Activated T-helper 1 cell treated with anti-CD3 and anti-CD28 coated beads, Interleukin-12 subunit alpha, Interleukin-12 subunit beta, Interleukin-2, Interleukin-4 antibody, amounts not matched to agents 30 ng/mL and 10 ng/mL and 1 ng/mL, durations not matched to agents 14 hours and 24 hours and 36 hours (primary cell): ENCODE measurements at regions not wholly inside any gene's neighbourhood (a gene's known extent, or its start where the extent isn't known, plus 50 kb on each side); places are given as distances from the start of the nearest gene placed in this dataset.

Experiments used
- DNase-seq: peaks from one replicate; pipeline ENCODE4 v3.0.0; 2021; ENCODE audit warnings: low spot score
- H3K27ac Mint-ChIP-seq: one replicate; pipeline ENCODE4 v1.8.0; 2021; ENCODE audit warnings: mild to moderate bottlenecking, mixed read lengths
- H3K27me3 Mint-ChIP-seq: one replicate; pipeline ENCODE4 v1.8.0; 2022; ENCODE audit warnings: mild to moderate bottlenecking, moderate library complexity, mixed read lengths; ENCODE audit not compliant: insufficient read depth
- H3K36me3 Mint-ChIP-seq: one replicate; pipeline ENCODE4 v1.8.0; 2021; ENCODE audit warnings: low read depth, mixed read lengths
- H3K4me1 Mint-ChIP-seq: one replicate; pipeline ENCODE4 v1.8.0; 2021; ENCODE audit warnings: low read depth, mixed read lengths
- H3K4me3 Mint-ChIP-seq: one replicate; pipeline ENCODE4 v1.8.0; 2021; ENCODE audit warnings: mild to moderate bottlenecking, moderate library complexity, mixed read lengths
- H3K9me3 Mint-ChIP-seq: one replicate; pipeline ENCODE4 v1.8.0; 2021; ENCODE audit warnings: mixed read lengths
- intact Hi-C: fragments of 100-400 bp; cut with micrococcal nuclease; formaldehyde crosslinking; loops from one replicate; pipeline ENCODE4 v1.15.1; 2024

DNA sequence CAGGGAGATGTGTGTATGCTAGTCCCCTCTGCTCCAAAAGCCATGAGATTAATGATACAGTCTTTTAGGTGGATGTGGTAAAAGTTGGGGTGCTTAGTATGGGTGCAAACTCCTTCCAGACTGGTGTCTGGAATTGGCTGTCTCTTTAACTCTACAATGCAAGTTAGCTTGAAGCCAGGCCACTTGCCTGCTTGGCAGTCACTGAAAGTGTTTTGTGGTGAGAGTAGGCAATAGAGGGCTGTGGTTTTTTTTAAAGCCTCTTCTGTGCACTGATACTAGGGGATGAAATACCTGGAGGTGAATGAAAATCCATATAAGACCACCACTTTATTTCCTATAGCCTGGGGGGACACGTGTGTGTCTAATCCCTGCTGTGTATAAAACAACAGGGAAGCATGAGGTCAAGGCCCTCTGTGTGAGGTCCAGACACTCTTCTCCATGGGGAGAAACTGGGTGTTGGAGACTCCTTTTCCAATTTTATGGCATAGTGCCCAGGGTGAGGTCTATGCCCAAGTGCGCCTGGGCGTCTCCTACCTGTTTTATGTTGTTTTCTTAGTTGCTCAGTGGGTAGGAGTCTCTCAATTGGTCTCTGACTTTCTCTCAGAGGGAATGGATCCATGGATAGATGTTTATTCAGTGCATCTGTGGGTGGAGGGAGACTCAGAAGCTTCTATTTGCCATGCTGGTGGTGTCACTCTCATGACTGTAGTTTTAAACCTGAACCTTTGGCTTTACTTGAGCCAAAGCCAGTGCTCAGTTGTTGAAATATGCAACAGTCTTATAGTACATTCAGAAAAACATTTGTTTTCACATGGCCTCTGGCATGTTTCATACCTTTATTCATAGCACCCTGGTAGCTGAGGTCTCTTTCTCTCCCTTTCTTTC lies 327.8 kb upstream of the ATP11B start:
- Mint-ChIP-seq H3K27me3 (peaks cover 2% of the 10 kb centered on the region), H3K4me3 (no peak overlapping the region), H3K27ac (no peak overlapping the region), H3K4me1 (no peaks in the 10 kb centered on the region), H3K36me3 (no peaks in the 10 kb centered on the region), H3K9me3 (no peaks in the 10 kb centered on the region)
- intact Hi-C loops = no loop called here
- DNase-seq = no peak

DNA sequence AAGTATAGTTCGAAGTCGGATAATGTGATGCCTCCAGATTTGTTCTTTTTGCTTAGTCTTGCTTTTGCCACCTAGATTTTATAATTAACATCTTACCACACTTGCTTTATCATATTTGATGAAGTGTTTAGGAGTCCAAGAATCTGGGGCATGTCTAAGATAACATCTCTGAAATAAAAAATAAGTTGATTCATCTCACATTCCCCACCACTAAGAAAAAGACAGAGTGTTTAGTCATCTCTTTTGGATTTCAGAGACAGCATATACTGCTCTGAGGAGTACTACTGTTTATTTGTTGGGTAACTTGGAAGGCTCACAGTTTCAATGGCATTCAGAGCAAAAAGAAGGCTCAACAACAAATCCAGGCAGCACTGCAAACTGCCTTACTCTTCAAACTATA lies 324.2 kb upstream of the ATP11B start:
- no peaks in the 10 kb centered on the region for H3K4me1 Mint-ChIP-seq
- peaks cover 2% of the 10 kb centered on the region for H3K27me3 Mint-ChIP-seq

DNA sequence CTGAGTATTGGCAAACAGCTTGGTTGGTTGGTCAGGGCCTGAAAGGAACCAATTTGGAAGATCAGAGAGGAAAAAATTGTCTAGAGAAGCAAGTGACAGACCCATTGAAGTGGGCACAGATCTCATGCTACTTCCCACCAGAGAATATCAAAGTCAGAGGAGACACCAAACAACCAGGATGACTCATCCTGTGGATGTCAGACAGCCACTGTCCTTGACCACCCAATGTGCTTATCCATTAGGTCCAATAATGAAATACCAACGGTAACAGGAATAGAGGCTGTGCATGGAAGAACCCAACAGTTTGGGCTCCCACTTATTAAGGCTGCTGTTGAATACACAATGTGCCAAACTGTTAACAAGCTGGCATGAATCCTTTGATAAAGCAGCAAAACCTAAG lies 323.1 kb upstream of the ATP11B start:
- no peak overlapping the region for H3K4me3 Mint-ChIP-seq
- H3K36me3 Mint-ChIP-seq = no peaks in the 10 kb centered on the region
- no peaks in the 10 kb centered on the region for H3K9me3 Mint-ChIP-seq
- no peak overlapping the region for H3K27ac Mint-ChIP-seq
- H3K27me3 Mint-ChIP-seq = peaks cover 2% of the 10 kb centered on the region
- no peak for DNase-seq
- intact Hi-C loops = no loop called here
- no peaks in the 10 kb centered on the region for H3K4me1 Mint-ChIP-seq

More for the DNA sequence above, 324.2 kb upstream of the ATP11B start:
- DNase-seq = no peak
- intact Hi-C loops = no loop called here
- Mint-ChIP-seq H3K27ac (no peak overlapping the region), H3K4me3 (no peak overlapping the region), H3K36me3 (no peaks in the 10 kb centered on the region), H3K9me3 (no peaks in the 10 kb centered on the region)

DNA sequence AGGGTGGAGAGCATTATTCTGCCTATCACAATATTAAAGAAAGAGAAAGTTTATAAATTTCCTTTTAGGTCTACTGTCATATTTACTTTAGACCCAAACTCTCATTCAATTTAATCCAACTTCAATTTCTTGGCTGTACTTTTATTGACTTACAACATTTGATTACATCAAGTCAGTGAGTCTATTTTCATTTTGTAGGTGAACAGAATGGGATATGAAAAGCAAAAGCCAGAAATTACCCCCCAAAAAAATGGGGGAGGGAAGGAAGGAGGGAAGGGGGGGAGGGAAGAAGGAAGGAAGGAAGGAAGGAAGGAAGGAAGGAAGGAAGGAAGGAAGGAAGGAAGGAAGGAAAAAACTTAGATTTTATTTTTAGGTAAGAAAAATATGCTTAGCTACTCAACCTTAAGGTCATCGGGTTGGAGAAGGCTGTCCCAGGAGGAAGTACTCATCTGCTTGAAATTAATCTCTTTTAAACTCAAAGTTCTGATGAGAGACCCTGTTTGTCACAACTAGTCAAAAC lies 320.1 kb upstream of the ATP11B start:
- H3K27ac Mint-ChIP-seq = no peak overlapping the region
- H3K9me3 Mint-ChIP-seq = no peaks in the 10 kb centered on the region
- H3K4me1 Mint-ChIP-seq = no peaks in the 10 kb centered on the region
- H3K4me3 Mint-ChIP-seq = no peak overlapping the region
- intact Hi-C loops = no loop called here
- no peaks in the 10 kb centered on the region for H3K27me3 Mint-ChIP-seq
- H3K36me3 Mint-ChIP-seq = no peaks in the 10 kb centered on the region
- DNase-seq = no peak

DNA sequence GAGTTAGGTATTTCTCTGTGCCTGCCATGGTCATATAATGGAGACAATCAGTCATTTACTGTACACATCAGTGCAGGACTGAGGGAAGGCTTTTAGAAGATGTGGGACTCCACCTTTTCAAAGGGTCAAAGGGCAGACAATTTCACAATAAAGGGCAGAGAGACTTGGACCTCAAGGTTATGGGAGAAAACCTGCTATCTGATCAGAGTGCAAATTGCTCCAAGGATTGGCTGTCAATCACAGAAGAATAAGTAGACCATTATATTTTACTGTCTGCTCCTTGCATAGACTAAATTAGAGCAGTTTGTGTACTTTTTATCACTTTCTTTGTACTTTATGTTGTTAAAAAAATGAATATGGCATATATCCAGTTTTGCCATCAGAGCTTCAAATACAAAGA lies 314.9 kb upstream of the ATP11B start:
- Mint-ChIP-seq H3K27me3 (no peaks in the 10 kb centered on the region), H3K9me3 (no peaks in the 10 kb centered on the region), H3K27ac (no peak overlapping the region), H3K4me3 (no peak overlapping the region), H3K36me3 (no peaks in the 10 kb centered on the region), H3K4me1 (no peaks in the 10 kb centered on the region)
- no peak for DNase-seq
- intact Hi-C loops = no loop called here

DNA sequence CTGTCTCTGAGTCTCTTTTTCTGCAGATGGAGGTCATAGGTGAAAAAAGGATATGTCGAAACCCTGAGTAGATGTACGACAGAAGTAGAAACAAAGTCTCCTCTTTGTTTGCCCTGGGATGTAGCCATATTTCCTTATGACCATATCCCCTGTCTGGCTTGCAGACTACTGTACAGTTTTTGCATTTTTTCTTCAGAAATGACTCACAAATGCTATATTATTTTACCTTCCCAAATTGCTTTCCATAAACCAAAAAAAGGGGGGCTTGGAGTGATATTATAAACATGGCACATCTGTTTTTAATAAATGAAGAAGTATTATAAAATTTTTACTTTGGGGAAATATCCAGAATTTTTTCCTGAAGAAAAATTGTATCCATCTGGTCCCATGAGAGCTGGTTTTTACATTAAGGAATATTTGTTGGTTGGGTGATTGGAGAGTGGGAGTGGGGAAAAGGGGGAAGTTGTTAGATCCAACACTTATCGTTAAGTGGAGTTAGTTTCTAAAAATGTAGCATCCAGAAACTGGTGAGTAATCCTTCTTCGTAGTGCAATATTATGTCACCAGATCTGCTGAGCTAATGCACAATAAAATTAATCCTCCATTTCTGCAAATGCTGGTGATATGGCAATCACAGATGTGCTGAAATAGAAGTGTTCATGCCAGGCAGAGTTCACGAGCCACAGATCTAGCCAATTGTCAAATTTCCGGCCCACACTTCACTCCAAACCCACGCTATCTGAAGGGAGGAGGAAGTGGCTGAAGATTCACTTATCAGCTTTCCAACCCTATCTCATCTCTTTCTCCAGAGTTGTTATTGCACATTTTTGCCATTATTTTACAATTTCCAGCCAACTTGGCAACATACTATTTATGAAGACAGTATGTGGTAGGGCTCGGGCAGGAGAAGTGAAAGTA lies 313.6 kb upstream of the ATP11B start:
- H3K9me3 Mint-ChIP-seq = no peaks in the 10 kb centered on the region
- H3K27ac Mint-ChIP-seq = no peak overlapping the region
- H3K27me3 Mint-ChIP-seq = no peaks in the 10 kb centered on the region
- H3K4me1 Mint-ChIP-seq = no peaks in the 10 kb centered on the region
- H3K36me3 Mint-ChIP-seq = no peaks in the 10 kb centered on the region
- intact Hi-C loops = no loop called here
- H3K4me3 Mint-ChIP-seq = no peak overlapping the region
- no peak for DNase-seq

DNA sequence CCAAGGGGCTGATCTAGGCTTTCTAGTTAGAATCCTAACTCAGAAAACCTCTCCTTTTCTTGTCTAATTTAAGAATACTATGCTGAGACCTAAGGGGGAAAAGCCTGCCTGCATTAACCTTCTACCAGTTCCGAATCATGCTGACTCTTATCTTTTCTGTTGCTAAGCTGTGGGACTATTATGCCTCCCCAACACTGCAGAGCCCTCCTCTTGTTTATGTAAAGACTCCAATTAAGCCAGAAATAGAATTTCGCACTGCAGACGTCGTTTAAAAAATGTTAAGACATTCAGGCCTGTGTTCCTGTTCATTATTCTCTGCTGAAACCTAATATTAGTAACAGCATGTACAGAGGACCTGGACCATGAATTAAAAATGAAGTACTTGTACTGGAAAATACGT lies 310.6 kb upstream of the ATP11B start:
- Mint-ChIP-seq H3K27me3 (no peaks in the 10 kb centered on the region), H3K36me3 (no peaks in the 10 kb centered on the region), H3K27ac (no peak overlapping the region), H3K9me3 (no peaks in the 10 kb centered on the region), H3K4me3 (no peak overlapping the region), H3K4me1 (no peaks in the 10 kb centered on the region)
- intact Hi-C loops = no loop called here
- no peak for DNase-seq

DNA sequence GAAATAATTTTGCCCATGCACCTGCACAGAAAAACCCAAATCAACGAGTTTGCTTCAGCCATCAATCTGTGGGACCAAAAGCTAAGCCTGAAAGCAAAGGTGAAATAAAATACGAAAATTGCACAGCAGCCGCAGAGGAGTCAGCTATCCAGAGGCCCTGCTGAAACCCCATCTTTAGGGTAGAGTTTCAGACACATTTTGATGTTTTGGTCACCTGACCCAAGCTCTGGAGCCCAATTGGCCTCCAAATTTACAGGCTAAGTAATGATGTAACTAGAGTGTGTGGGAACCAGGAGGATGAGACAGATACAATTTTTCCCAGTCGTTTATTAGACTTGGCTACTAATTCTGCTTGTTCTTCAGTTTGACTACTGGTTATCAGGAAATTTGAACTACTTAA lies 308.6 kb upstream of the ATP11B start:
- H3K27ac Mint-ChIP-seq = no peak overlapping the region
- no peaks in the 10 kb centered on the region for H3K4me1 Mint-ChIP-seq
- H3K27me3 Mint-ChIP-seq = no peaks in the 10 kb centered on the region
- DNase-seq = no peak
- H3K36me3 Mint-ChIP-seq = no peaks in the 10 kb centered on the region
- intact Hi-C loops = no loop called here
- H3K9me3 Mint-ChIP-seq = no peaks in the 10 kb centered on the region
- H3K4me3 Mint-ChIP-seq = no peak overlapping the region

DNA sequence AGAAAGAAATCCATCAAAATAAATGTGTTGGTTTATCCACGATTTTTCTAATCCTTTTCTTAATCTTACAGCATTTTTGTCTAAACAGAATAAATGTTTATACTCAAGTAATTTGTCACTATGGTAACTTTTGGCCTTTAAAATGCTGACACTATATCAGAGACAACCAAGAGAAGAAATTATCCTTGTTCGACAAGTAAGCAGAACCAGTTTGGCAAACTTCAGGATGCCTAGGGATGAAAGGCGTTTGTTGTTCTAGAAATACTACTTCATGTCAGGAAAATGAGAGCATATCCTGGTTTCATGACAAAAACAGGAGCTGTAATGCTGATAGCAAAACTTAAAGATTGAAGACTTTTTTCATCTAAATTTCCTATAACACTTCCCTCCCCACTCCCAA lies 308.0 kb upstream of the ATP11B start:
- no peaks in the 10 kb centered on the region for H3K27me3 Mint-ChIP-seq
- no peak overlapping the region for H3K27ac Mint-ChIP-seq
- DNase-seq = no peak
- no peaks in the 10 kb centered on the region for H3K9me3 Mint-ChIP-seq
- intact Hi-C loops = no loop called here
- H3K4me1 Mint-ChIP-seq = no peaks in the 10 kb centered on the region
- H3K4me3 Mint-ChIP-seq = no peak overlapping the region
- H3K36me3 Mint-ChIP-seq = no peaks in the 10 kb centered on the region

DNA sequence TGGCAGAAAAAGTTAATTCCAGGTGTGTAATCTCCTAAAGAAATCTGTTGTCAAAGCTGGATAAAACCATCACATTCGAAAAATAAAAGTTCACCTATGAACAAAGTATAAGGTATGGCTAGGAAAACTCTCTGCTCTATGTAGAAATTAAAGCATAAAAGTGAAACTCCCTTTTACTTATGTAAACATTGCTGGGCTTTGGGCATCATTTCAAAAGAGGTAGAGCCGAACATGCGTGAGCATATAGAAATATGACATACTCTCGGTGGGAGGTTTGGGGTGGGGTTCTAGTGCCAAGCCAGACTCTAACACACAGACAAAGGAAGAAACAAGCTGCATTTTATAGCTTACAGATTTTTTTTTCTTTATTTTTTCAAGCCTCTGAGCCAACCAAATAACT lies 306.8 kb upstream of the ATP11B start:
- H3K4me3 Mint-ChIP-seq = no peak overlapping the region
- intact Hi-C loops = no loop called here
- H3K27me3 Mint-ChIP-seq = no peaks in the 10 kb centered on the region
- no peaks in the 10 kb centered on the region for H3K9me3 Mint-ChIP-seq
- no peaks in the 10 kb centered on the region for H3K4me1 Mint-ChIP-seq
- no peak overlapping the region for H3K27ac Mint-ChIP-seq
- no peak for DNase-seq
- no peaks in the 10 kb centered on the region for H3K36me3 Mint-ChIP-seq

DNA sequence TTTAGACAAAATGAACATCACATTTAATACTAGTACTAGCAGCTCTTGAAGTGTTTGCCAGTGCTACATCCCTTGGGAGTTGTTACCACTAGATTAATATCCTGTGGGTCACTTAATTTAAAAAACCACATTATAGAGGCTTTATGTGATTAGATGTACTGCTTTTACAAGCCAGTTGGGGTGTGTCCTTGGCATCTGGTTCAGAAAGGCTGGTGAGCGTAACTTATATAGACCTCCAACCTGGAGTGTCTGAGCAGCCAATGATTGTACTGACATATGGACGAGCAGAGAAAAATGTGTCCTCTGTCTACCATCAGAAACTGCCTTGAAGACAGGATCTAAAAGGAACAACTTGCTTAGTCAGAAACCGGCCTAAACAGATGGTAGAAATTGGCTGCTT lies 306.2 kb upstream of the ATP11B start:
- intact Hi-C loops = no loop called here
- H3K27me3 Mint-ChIP-seq = no peaks in the 10 kb centered on the region
- H3K4me3 Mint-ChIP-seq = no peak overlapping the region
- DNase-seq = no peak
- H3K36me3 Mint-ChIP-seq = no peaks in the 10 kb centered on the region
- H3K9me3 Mint-ChIP-seq = no peaks in the 10 kb centered on the region
- H3K27ac Mint-ChIP-seq = no peak overlapping the region
- H3K4me1 Mint-ChIP-seq = no peaks in the 10 kb centered on the region

DNA sequence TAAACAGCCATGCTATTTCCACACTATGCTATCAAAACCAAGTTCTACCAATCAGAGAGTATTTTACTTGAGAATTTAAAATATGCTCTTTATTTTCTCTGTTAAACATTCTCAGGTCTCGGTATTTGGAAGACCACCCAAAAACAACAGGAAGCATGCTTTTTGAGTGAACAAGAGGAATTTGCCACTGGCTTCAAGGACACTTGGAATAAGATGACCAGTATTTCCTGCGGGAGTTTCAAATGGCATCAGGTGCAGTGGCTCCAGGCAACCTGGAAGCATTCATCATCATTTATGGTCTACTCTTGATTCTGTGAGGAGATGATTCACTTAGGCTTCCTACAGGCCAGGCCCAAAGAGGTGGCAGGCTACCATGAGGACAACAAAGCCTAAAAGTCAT lies 305.7 kb upstream of the ATP11B start:
- no peak overlapping the region for H3K27ac Mint-ChIP-seq
- H3K4me3 Mint-ChIP-seq = no peak overlapping the region
- H3K36me3 Mint-ChIP-seq = no peaks in the 10 kb centered on the region
- DNase-seq = no peak
- intact Hi-C loops = no loop called here
- no peaks in the 10 kb centered on the region for H3K9me3 Mint-ChIP-seq
- no peaks in the 10 kb centered on the region for H3K27me3 Mint-ChIP-seq
- H3K4me1 Mint-ChIP-seq = no peaks in the 10 kb centered on the region
